Aorta (tissue), 5 donors: ENCODE measurements at regions not wholly inside any gene's neighbourhood (a gene's known extent, or its start where the extent isn't known, plus 50 kb on each side); places are given as distances from the start of the nearest gene placed in this dataset.

ENCODE experiments used
- ATAC-seq: fragments of 200-7000 bp; cut with Tn5 transposase; one replicate; pipeline ENCODE4 v1.9.1; 2022; ENCODE audit warnings: moderate library complexity; ENCODE audit not compliant: low FRiP score
- DNase-seq, 2 donors: peaks; one replicate each; pipeline ENCODE4 v3.0.0-alpha.2; 2020
- H3K27ac ChIP-seq, 2 donors: one replicate each; pipeline ENCODE4 v1.5.1; 2013; ENCODE audit warnings: low read length in 2 of 2, mild to moderate bottlenecking in 2 of 2, moderate library complexity in 2 of 2, control low read depth in 1 of 2, inconsistent platforms in 1 of 2, low read depth in 1 of 2
- H3K27me3 ChIP-seq, 2 donors: one replicate each; pipeline ENCODE4 v1.6.1; 2013; ENCODE audit warnings: control low read depth in 1 of 2, low read length in 1 of 2, mild to moderate bottlenecking in 1 of 2, moderate library complexity in 1 of 2; ENCODE audit not compliant: insufficient read depth in 2 of 2, control insufficient read depth in 1 of 2
- H3K36me3 ChIP-seq, 2 donors: one replicate each; pipeline ENCODE4 v1.6.1; 2013; ENCODE audit warnings: control low read depth in 1 of 2, low read length in 1 of 2, mild to moderate bottlenecking in 1 of 2; ENCODE audit not compliant: insufficient read depth in 2 of 2, control insufficient read depth in 1 of 2
- H3K4me1 ChIP-seq, 2 donors: one replicate each; pipeline ENCODE4 v1.6.1; 2013; ENCODE audit warnings: low read length in 2 of 2, control low read depth in 1 of 2, mild to moderate bottlenecking in 1 of 2, moderate library complexity in 1 of 2; ENCODE audit not compliant: insufficient read depth in 2 of 2, control insufficient read depth in 1 of 2
- H3K4me3 ChIP-seq, 2 donors: one replicate each; pipeline ENCODE4 v1.5.1; 2013; ENCODE audit warnings: low read length in 2 of 2, control low read depth in 1 of 2, mild to moderate bottlenecking in 1 of 2
- H3K9me3 ChIP-seq: one replicate; pipeline ENCODE4 v1.6.1; 2013; ENCODE audit warnings: mild to moderate bottlenecking, low read length; ENCODE audit not compliant: control insufficient read depth
- WGBS, 2 donors: extraction: QIAGEN DNeasy Blood & Tissue Kit; methylation state at CpG; one replicate each; pipeline ENCODE4 v1.1.7; 2013; 5-methylcytosine and 5-hydroxymethylcytosine counted together
- intact Hi-C, 2 donors: fragments of 100-400 bp; cut with DNase I; formaldehyde crosslinking; loops; one replicate each; pipeline versions ENCODE4 v1.14.2 to v1.15.0; 2022
- donor health status: healthy with polysubstance abuse.
- donor health status: Bipolar disorder and iron deficiency.
- donor health status: DM: no; HTN: no; CAD: no.
- donor health status: DM: no; HTN: no; CAD: no.
- donor health status: DM: yes; HTN: yes; CAD: no.

DNA sequence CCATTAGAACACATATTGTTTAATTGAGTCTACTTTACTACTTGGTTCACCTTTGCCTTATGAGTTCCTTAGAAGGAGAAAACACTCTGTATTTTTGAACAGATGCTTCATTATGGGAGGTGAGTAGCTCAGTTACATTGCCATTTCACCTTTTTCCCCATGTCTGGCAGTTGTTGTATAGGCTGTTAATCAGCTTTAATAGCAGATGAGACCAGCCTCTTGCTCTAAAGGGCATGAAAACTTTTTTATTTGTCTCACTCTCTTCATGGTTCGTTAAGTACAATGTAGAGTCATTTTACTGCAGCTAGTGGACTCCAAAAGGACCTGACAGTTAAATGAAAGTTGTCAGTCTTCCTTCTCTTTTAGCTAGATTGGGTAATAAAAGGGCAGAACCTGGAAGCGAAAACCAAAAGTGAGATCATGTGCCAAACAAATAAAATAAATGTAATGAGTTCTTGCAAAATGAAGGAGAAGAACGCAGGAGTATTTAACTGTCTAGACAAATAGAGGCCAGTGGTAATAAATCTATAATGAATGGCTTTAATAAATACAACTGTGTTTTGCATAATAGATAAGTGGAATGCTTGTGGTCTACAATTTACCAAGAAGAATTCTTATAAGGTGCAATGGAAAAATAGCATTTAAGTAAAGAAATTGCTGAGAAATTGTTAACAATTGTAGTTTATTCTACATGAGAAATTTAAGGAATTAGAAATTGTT, 180.0 kb upstream of the NEGR1 start:
- H3K27ac ChIP-seq, result no peak overlapping the region
- DNase-seq (no peak), ATAC-seq (no peak)
- H3K4me1 ChIP-seq, result no peaks in the 10 kb centered on the region
- H3K4me3 ChIP-seq, result no peak overlapping the region
- no peaks in the 10 kb centered on the region for H3K9me3 ChIP-seq
- no peaks in the 10 kb centered on the region for H3K36me3 ChIP-seq
- 70 to 73% methylated on average over 3 of the region's 3 CpGs for WGBS, 2 donors
- H3K27me3 ChIP-seq, result no peaks in the 10 kb centered on the region
- intact Hi-C loops, result no loop called here

DNA sequence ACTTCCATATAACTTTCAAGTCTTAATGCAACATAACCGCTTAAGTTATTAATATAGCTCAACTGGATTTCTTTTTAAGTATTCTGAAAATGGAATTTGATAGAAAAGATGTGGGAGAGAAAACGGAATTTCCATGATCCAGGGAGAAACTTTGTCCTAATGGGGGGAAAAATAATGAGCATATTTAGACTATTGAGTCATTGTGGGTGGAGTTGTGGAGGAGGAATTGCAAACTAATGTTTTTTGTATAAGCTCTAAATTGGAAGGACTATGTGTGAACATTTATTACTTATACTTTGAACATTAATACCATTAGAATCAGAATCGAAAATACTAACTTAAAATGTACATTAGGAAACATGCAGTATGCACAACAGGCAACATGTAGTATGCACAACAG, 159.9 kb upstream of the NEGR1 start:
- intact Hi-C loops, result no loop called here
- Histone ChIP-seq H3K36me3 (no peaks in the 10 kb centered on the region), H3K27me3 (no peaks in the 10 kb centered on the region), H3K9me3 (no peaks in the 10 kb centered on the region), H3K4me1 (no peaks in the 10 kb centered on the region), H3K27ac (no peak overlapping the region), H3K4me3 (no peak overlapping the region)
- DNase-seq (no peak), ATAC-seq (no peak)
- 48 to 56% methylated on average over 3 of the region's 3 CpGs for WGBS, 2 donors

DNA sequence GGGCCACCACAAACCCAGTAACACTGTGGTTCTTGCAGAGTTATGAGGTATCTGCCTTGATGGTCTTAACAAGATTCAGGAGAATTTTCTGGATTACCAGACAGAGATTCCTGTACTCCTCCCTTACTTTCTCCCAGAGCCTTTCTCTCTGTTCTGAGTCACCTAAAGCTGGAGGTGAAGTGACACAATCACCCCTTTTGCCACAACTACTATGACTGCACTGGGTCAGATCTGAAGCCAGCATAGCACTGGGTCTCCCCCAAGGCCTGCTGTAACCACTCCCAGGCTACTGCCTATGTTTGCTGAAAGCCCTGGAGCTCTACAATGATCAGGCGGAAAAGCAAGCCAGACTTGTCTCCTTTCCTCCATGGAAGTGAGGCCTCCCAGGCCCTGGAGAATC, 156.7 kb upstream of the NEGR1 start:
- Histone ChIP-seq H3K27ac (no peak overlapping the region), H3K4me3 (no peak overlapping the region), H3K9me3 (no peaks in the 10 kb centered on the region), H3K27me3 (no peaks in the 10 kb centered on the region), H3K4me1 (no peaks in the 10 kb centered on the region), H3K36me3 (no peaks in the 10 kb centered on the region)
- ATAC-seq (no peak), DNase-seq (no peak)
- intact Hi-C loops, result no loop called here
- 96 to 100% methylated on average over 1 of the region's 1 CpG for WGBS, 2 donors

DNA sequence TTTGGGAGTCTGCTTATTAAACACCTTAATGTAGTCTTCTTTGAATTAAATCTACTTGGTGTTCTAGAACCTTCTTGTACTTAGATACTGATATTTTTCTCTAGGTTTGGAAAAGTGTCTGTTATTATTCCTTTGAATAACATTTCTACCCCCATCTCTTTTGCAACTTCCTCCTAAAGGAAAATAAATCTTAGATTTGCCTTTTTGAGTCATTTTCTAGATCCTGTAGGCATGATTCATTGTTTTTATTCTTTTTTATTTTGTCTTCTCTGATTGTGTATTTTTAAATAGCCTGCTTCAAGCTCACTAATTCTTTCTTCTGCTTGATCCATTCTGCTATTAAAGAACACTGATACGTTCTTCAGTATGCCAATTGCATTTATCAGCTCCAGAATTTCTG, 155.9 kb upstream of the NEGR1 start:
- intact Hi-C loops, result no loop called here
- WGBS, 2 donors, result 50 to 53% methylated on average over 1 of the region's 1 CpG
- Histone ChIP-seq H3K4me1 (no peaks in the 10 kb centered on the region), H3K9me3 (no peaks in the 10 kb centered on the region), H3K27me3 (no peaks in the 10 kb centered on the region), H3K36me3 (no peaks in the 10 kb centered on the region), H3K4me3 (no peak overlapping the region), H3K27ac (no peak overlapping the region)
- DNase-seq (no peak), ATAC-seq (no peak)

DNA sequence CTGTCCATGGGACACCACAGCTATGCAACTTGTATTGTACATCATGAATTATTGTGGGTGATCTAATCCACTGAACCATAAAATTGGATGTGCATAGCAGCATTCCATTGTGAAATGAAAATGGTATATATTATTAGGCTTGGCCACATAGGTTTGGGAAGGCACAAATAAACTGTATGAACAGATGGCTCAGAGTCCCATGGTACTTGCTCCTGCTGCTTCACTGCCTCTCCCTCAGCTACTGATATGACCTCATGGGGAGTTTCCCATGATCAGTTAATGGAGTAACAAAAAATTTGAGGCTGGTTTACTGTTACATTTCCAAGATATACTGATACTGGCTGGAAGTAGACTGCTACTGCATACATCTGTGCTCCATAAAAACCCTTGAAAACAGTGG, 152.7 kb upstream of the NEGR1 start:
- Histone ChIP-seq H3K36me3 (no peaks in the 10 kb centered on the region), H3K9me3 (no peaks in the 10 kb centered on the region), H3K4me3 (no peak overlapping the region), H3K27ac (no peak overlapping the region), H3K4me1 (no peaks in the 10 kb centered on the region), H3K27me3 (no peaks in the 10 kb centered on the region)
- ATAC-seq, result no peak
- DNase-seq, result no peak
- intact Hi-C loops, result no loop called here

DNA sequence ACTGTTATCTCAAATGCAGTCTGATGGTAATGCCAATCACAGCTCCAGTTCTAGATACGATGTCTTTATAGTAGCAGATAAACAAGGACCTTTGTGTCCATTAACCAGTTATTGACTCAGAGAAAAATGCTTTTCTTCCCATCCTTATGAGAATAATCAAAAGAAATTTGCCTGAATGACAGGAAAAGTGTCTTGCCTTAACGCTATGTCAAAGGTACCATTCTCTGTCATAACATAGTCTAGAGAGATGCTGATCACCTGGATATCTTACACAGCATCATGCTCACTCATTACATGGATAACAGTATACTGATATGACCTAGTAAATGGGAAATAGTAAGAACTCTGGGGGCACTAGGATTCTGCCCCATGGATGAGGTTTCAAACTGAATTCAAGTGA, 151.7 kb upstream of the NEGR1 start:
- Histone ChIP-seq H3K27me3 (no peaks in the 10 kb centered on the region), H3K36me3 (no peaks in the 10 kb centered on the region), H3K27ac (no peak overlapping the region), H3K4me3 (no peak overlapping the region), H3K4me1 (no peaks in the 10 kb centered on the region), H3K9me3 (no peaks in the 10 kb centered on the region)
- 80 to 84% methylated on average over 2 of the region's 2 CpGs for WGBS, 2 donors
- no peak for ATAC-seq
- intact Hi-C loops, result no loop called here
- DNase-seq, result no peak

DNA sequence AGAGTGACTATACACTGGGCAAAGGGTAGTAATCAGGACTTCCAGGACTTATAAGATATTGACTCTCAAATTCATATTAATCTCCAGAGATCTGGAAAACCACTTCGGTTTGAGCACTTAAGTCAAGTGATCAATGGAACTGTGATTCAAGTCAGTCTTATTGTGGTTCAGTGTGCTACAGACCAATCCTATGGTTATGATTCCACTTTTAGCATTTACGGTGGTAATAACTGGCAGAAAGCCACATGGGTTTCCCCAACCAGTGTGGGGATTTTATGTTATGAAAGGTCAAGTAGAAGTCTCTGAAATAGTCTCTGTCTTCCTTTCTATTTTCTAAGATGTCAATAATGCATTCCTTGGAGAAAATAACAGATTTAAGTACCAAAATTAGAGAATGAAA, 151.3 kb upstream of the NEGR1 start:
- H3K27me3 ChIP-seq, result no peaks in the 10 kb centered on the region
- no peaks in the 10 kb centered on the region for H3K4me1 ChIP-seq
- no peak overlapping the region for H3K27ac ChIP-seq
- ATAC-seq (no peak), DNase-seq (no peak)
- no peaks in the 10 kb centered on the region for H3K9me3 ChIP-seq
- H3K4me3 ChIP-seq, result no peak overlapping the region
- WGBS, 2 donors, result 66% methylated on average over 2 of the region's 2 CpGs
- intact Hi-C loops, result no loop called here
- no peaks in the 10 kb centered on the region for H3K36me3 ChIP-seq

DNA sequence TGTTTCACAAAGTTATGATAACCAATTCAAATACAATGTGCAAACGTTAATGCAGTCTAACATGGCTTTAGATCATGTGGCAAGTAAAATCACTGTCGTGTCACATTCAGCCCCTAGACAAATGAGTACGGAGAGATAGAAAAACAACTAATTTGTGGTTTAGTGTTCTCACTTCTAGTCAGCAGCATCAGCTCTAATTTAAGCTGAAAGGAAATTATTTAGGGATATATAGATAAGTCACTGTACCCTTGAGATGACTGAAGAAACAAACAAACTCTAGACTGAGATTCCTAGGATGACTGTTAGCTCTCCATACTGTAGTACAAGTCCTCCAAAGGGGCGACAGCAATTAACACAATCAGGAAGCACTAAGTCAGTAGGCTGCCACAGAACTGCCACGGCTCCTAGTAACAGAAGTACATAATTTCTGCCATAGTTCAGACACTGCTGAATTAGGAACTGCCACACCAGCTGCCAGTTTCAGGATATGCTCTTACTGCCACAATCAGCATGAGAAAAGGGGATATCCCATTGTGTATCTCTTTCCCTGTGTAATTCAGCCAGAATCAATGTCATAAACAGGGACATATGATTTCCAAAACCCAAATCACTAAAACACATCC, 150.4 kb upstream of the NEGR1 start:
- no peaks in the 10 kb centered on the region for H3K36me3 ChIP-seq
- intact Hi-C loops, result no loop called here

DNA sequence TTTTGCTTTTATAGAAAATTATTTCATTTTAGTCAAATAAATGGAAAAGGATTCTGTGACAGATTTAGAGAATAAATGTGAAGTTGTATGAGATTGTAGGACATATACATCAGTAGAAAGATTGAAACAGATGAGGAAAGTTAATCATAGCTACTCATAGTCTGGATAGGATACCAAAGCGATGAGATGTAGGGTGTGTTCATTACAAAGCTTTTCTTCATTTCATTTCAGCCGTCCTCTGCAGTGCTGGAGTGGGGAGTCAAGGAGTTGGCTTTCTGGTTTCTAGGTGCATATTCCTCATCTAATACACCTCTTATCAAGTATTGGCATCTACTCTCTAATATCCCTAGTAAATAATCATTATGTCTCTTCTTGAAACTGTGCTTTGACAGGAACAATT, 149.5 kb upstream of the NEGR1 start:
- Histone ChIP-seq H3K27ac (no peak overlapping the region), H3K4me3 (no peak overlapping the region), H3K27me3 (no peaks in the 10 kb centered on the region), H3K4me1 (no peaks in the 10 kb centered on the region), H3K36me3 (no peaks in the 10 kb centered on the region), H3K9me3 (no peaks in the 10 kb centered on the region)
- 75 to 80% methylated on average over 2 of the region's 2 CpGs for whole genome bisulfite sequencing, 2 donors
- ATAC-seq, result no peak
- intact Hi-C loops, result no loop called here
- no peak for DNase-seq

More for the DNA sequence above, 150.4 kb upstream of the NEGR1 start:
- Histone ChIP-seq H3K4me1 (no peaks in the 10 kb centered on the region), H3K27ac (no peak overlapping the region), H3K4me3 (no peak overlapping the region), H3K27me3 (no peaks in the 10 kb centered on the region), H3K9me3 (no peaks in the 10 kb centered on the region)
- no peak for DNase-seq
- ATAC-seq, result no peak
- WGBS, 2 donors, result 23 to 38% methylated on average over 5 of the region's 5 CpGs
